Anterior cingulate cortex (tissue), 58 donors: ENCODE measurements at regions not wholly inside any gene's neighbourhood (a gene's known extent, or its start where the extent isn't known, plus 50 kb on each side); places are given as distances from the start of the nearest gene placed in this dataset.
"Not testable (repeated sequence)": the region's sequence is repeated elsewhere in the genome, so short reads cannot be mapped to it uniquely, and the experiment has no call there.

Experiments
- DNase-seq, 58 donors: peaks; one replicate each; lab custom pipeline; 2025; lab: John Stamatoyannopoulos, UW

- DNase-seq = no peak
These were observed 610.7 kb upstream of the ADGRL2 start for GRCh38 chr1:81190003-81190402.

- DNase-seq = no peak
These were observed 613.1 kb upstream of the ADGRL2 start for GRCh38 chr1:81187635-81188034.

- no peak for DNase-seq
These were observed 614.5 kb upstream of the ADGRL2 start for GRCh38 chr1:81186261-81186660.

GRCh38 chr1:81183553-81183952, 617.2 kb upstream of the ADGRL2 start:
- DNase-seq = no peak

- DNase-seq = no peak
These were observed 617.7 kb upstream of the ADGRL2 start for GRCh38 chr1:81183051-81183450.

GRCh38 chr1:81179242-81179641, 621.5 kb upstream of the ADGRL2 start:
- DNase-seq = no peak

- DNase-seq = not testable (repeated sequence)
These were observed 622.2 kb upstream of the ADGRL2 start for GRCh38 chr1:81178431-81179093.

GRCh38 chr1:81174811-81175476, 625.8 kb upstream of the ADGRL2 start:
- DNase-seq = no peak

- no peak for DNase-seq
These were observed 626.7 kb upstream of the ADGRL2 start for GRCh38 chr1:81174052-81174451.

- DNase-seq = no peak
These were observed 628.3 kb upstream of the ADGRL2 start for GRCh38 chr1:81172483-81172882.

GRCh38 chr1:81170721-81171120, 630.0 kb upstream of the ADGRL2 start:
- DNase-seq = no peak

- DNase-seq = no peak
These were observed 634.8 kb upstream of the ADGRL2 start for GRCh38 chr1:81165963-81166362.

- DNase-seq = no peak
These were observed 640.0 kb upstream of the ADGRL2 start for GRCh38 chr1:81160696-81161095.

- DNase-seq = no peak
These were observed 642.1 kb upstream of the ADGRL2 start for GRCh38 chr1:81158592-81158991.

- no peak for DNase-seq
These were observed 643.0 kb upstream of the ADGRL2 start for GRCh38 chr1:81157686-81158085.

- DNase-seq = no peak
These were observed 643.8 kb upstream of the ADGRL2 start for GRCh38 chr1:81156887-81157286.

GRCh38 chr1:81155131-81155530, 645.6 kb upstream of the ADGRL2 start:
- no peak for DNase-seq

- no peak for DNase-seq
These were observed 649.5 kb upstream of the ADGRL2 start for GRCh38 chr1:81151206-81151605.

- DNase-seq = no peak
These were observed 650.9 kb upstream of the ADGRL2 start for GRCh38 chr1:81149649-81150325.

- no peak for DNase-seq
These were observed 656.4 kb upstream of the ADGRL2 start for GRCh38 chr1:81144240-81144825.

- DNase-seq = no peak
These were observed 658.5 kb upstream of the ADGRL2 start for GRCh38 chr1:81142099-81142826.
